HG02885 (cell line): ENCODE measurements at regions not wholly inside any gene's neighbourhood (a gene's known extent, or its start where the extent isn't known, plus 50 kb on each side); places are given as distances from the start of the nearest gene placed in this dataset.

Experiments used
- ATAC-seq: cut with Tn5 transposase; IDR thresholded peaks from one replicate; pipeline ENCODE4 v1.9.1; 2021; ENCODE audit warnings: mild to moderate bottlenecking; ENCODE audit not compliant: unreplicated experiment, poor library complexity

GRCh38 chr2:18473241-18474181, 86.9 kb downstream of the RDH14 start:
- ATAC-seq = no peak

- ATAC-seq = no peak
Measured at GRCh38 chr2:18467749-18468360, 92.6 kb downstream of the RDH14 start.

- ATAC-seq = no peak
Measured at GRCh38 chr2:18465979-18466378, 94.5 kb downstream of the RDH14 start.

GRCh38 chr2:18464913-18465312, 95.5 kb downstream of the RDH14 start:
- no peak for ATAC-seq

- ATAC-seq = no peak
Measured at GRCh38 chr2:18456026-18456425, 104.4 kb downstream of the RDH14 start.

GRCh38 chr2:18455236-18455862, 105.1 kb downstream of the RDH14 start:
- ATAC-seq = no peak

DNA sequence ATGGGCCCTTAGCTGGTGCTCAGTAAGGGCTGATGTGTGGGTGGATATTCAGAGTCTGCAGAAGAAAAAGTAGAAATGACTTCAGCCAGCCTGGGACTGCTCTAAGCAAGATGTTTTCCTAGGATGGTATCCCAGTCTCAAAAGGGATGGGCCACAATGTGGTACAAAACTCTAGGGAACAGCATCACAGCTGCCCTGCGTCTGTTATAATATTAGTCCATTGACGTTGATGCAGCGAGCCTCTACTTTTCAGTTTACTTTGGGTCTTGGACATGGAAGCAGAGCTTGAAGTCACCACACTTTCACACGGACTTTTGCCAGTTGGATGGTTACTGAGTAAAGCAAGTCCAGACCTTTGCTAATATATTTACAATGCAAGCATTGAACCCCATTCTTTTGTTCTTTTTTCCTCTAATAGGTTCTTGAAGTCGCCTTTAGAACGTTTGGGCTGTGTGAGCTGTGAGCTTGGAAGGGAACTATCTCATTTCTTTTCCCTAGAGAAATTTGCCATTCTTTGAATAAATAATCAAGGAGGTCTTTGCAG, 105.7 kb downstream of the RDH14 start:
- ATAC-seq = no peak

- no peak for ATAC-seq
Measured at GRCh38 chr2:18446715-18447114, 113.7 kb downstream of the RDH14 start.

DNA sequence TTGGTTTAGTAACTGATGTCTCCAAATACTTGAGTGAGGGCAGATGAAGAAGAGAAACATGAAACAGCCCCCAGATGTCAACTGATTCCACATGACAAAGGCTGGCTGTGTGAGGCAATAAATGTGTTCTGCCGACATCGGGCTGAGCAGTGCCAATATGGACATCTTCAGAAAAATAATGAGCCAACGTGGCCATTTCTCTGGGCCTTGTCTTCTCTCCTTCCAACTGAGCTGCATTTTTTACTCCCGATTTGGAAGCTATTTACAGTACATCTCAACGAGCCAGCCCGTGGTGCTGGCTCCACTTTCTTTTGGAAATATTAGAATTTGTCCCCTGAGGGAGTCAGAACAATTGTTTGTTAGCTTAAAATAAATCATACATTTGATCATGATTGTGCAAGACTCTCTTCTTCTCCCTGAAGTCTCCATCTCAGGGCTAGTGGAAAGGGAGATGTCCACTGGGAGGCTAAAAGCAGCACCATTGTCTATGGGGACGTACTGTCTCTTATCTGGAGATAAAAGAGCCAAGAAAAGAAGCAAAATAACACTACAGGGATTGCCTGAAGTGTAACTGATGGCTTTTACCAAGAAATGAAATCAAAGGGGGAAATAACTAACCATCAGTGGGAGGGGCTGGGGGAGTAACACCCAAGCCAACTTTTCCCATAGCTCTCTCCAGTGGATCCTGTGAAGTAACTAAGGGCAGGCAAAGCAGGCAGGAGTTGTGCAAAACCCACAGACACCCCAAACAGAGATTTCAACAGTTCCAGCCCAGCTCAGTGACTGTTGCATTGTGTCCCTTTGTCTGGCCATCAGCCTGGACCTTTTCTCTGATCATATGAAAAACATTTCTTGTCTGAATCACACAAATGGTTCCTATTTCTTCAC, 114.8 kb downstream of the RDH14 start:
- no peak for ATAC-seq

DNA sequence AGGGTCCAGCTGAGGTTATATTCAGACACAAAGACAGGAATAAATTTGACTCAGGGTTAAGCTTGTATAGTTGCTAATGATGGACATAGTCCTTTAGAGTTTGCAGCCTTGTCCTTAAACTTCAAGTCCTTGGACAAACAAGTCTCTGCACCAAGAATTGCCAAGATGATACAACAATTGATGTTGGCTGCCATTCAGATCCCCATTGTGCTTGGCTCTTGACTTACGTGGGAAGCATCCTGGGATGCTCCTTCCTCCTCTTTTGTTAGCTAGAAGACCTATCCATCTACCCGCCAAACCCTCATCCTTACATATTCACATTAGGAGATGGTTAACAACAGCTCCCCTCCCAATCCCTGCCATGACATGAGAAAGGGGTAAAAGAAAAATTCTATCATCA, 115.6 kb downstream of the RDH14 start:
- ATAC-seq = no peak

DNA sequence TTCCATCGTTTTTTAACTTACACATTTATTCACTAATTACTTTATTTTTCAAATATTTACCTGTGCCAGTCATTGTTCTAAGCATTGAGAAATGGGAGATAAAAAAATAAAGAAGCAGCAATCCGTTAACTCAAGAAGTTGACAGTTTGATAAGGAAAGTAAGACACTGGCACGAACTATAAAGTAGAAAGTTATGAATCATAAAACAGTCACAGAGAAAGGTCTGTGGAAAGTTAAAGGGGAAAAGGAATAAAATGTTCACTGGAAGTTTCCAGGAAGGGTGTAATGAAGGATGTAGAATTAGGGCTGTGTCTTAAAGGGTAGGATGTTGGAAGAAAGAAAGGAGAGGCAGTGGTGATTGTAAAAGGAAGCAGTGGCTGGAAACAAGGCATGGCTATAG, 118.9 kb downstream of the RDH14 start:
- no peak for ATAC-seq

GRCh38 chr2:18440777-18441176, 119.7 kb downstream of the RDH14 start:
- ATAC-seq = no peak

DNA sequence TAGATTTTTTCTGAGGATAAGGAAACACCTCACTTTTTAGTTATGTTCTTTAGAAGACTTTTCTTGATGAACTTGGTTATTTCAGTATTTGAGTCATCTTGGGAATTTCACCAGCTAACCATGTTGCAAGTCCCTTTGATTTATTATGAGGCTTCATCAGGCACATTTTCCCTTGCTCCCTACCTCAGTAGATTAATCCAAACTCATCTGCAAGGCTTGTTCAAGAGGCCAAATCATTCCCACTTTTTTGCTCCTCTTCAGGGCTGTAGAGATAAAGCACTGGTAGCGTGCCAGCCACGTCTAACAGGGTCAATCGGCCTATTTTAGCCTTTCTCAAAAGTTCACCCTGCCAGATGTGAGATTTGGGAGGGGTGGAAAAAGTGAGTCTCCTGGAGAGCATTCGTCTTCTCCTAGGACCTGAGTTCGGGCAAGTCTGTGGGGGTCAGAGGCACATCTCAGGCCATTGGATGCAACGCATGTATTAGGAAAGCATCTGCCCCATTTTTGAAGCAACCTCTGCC, 120.3 kb downstream of the RDH14 start:
- ATAC-seq = no peak

DNA sequence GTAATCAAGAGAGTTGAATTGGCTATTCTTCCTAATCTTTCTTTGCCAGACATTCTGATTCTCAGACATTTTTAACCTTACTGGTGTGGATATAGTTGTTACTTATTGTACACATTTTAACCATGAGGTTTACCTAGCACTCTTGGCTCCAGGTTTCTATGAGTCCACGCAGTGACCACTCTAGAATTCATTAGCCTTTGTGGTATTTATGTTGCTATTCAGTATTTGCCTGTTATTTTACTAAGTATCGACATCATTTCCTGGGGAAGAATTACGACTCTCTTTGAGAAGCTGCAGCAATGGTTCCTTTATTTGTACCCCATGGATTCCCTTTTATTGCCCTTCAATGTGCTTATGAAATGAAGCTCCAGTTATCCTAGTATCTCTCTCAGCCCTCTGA, 120.7 kb downstream of the RDH14 start:
- ATAC-seq = no peak

DNA sequence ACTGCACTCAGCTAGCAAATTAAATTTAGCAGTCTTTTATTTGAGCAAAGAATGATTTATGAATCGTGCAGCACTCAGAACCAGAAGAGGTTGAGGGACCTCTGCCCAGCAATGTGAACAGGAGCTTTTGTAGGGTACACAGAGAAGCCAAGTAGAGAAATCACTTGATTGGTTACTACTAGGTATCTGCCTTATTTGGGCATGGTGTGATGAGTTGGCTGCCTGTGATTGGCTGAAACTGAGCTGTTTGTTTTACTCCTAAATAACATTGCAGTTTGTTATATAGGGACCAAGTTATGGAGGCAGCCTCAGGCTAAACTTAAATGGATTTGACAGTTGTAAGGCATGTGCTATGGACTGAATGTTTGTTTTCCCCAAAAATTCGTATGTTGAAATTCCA, 122.5 kb downstream of the RDH14 start:
- ATAC-seq = no peak

GRCh38 chr2:18436503-18437005, 123.9 kb downstream of the RDH14 start:
- ATAC-seq = no peak

DNA sequence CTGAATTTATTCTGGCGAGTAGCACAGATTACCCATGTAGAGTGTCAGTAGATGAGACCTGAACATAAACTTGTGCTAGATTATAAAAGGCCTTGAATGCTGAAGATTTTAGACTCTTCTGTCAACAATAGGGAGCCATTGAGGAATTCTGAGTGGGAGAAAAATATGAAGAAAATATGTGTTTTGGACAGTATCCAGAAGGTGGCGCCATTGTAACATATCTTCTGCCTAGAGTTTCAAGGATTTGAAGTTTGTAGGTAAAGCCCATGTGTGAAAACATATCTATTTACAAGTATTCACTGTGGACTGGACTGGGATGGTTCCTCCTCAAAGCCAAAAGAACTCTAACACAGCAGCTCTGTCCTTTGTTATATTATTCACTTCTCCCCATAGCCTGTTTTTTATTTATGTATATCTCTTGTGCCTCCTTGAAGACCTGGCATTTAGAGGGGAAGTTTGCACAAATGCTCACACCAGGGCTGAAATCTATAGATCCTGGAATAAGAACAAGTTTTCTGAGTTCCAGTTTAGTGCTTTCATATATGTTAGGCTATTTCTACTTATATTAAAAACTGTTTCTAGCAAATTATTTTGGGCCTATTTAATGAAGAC, 124.9 kb downstream of the RDH14 start:
- ATAC-seq = peak; percentile 58

DNA sequence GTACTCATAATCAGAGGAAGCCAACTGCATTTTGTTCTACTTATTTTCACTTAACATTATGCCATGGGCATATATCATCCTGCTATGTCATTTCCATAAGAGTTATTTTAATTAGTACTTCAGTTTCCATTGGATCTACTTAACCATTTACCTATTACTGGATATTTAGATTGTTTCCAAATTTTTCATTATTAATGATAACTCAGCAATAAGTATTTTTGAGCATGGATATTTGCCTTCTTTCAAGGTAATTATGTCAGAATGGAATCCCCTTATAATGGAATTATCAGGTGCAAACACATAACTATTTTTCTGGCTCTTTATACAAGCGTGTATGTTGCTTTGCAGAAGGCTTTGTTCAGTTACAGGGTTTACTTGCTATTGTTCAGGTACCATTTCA, 126.6 kb downstream of the RDH14 start:
- no peak for ATAC-seq

GRCh38 chr2:18432999-18433398, 127.5 kb downstream of the RDH14 start:
- no peak for ATAC-seq
